NB4 (cell line): ENCODE measurements at regions not wholly inside any gene's neighbourhood (a gene's known extent, or its start where the extent isn't known, plus 50 kb on each side); places are given as distances from the start of the nearest gene placed in this dataset.
"Not testable (repeated sequence)": the region's sequence is repeated elsewhere in the genome, so short reads cannot be mapped to it uniquely, and the experiment has no call there.

Experiments used
- CTCF ChIP-seq: IDR thresholded peaks from one replicate; pipeline ENCODE4 v1.5.1; 2012; ENCODE audit warnings: low read depth, low read length
- POLR2A ChIP-seq: IDR thresholded peaks from 2 replicates; pipeline ENCODE4 v1.6.1; 2011; ENCODE audit warnings: mild to moderate bottlenecking; ENCODE audit not compliant: insufficient read length; ENCODE audit errors: extremely low read depth

- TF ChIP-seq CTCF, POLR2A: not testable (repeated sequence)
Observed at GRCh38 chr3:130153247-130153646, 71.6 kb downstream of the ALG1L2 start.
